ENCODE measurements at regions not wholly inside any gene's neighbourhood (a gene's known extent, or its start where the extent isn't known, plus 50 kb on each side); places are given as distances from the start of the nearest gene placed in this dataset.

GRCh38 chr5:98656796-98657195 lies 116.7 kb upstream of the RGMB start (continued):
- no peak for TF ChIP-seq ZNF571 (tag by site-specific recombination; IDR thresholded peaks at IDR 0.05)
- no peak for TF ChIP-seq ZNF157 (tag by site-specific recombination; IDR thresholded peaks at IDR 0.05)

- H3K9me3 ChIP-seq (ENCODE audit: control insufficient read depth, insufficient read depth, low read depth, low read length): no peaks in the 10 kb centered on the region
- H3K4me1 ChIP-seq (ENCODE audit: control insufficient read depth, insufficient read depth, low read length): no peaks in the 10 kb centered on the region
- TF ChIP-seq YY1 (tag by site-specific recombination; IDR thresholded peaks at IDR 0.05) (no peak), ZIC2 (tag by site-specific recombination; IDR thresholded peaks at IDR 0.05) (no peak), ZNF548 (tag by site-specific recombination; IDR thresholded peaks at IDR 0.05) (no peak)
- POLR2A ChIA-PET: no interaction called here
- no peak overlapping the region for H3K4me3 ChIP-seq (ENCODE audit: low read depth, low read length)
- H3K27ac ChIP-seq (ENCODE audit: extremely low read depth, low read depth, low read length): no peak overlapping the region
- CTCF ChIA-PET: no interaction called here
- no peaks in the 10 kb centered on the region for H3K36me3 ChIP-seq (ENCODE audit: control insufficient read depth in 2 of 2, insufficient read depth in 1 of 2, low read length in 2 of 2)
Observed at GRCh38 chr5:98657559-98657958, 115.9 kb upstream of the RGMB start.

- ChIA-PET CTCF (no interaction called here), POLR2A (no interaction called here)
- no peak for TF ChIP-seq ZNF677 (tag by site-specific recombination; IDR thresholded peaks at IDR 0.05)
- TF ChIP-seq ZNF704 (tag by site-specific recombination; IDR thresholded peaks at IDR 0.05): no peak
- TF ChIP-seq ZBTB1 (tag by site-specific recombination; IDR thresholded peaks at IDR 0.05): no peak
- no peak for TF ChIP-seq ZNF37A (tag by site-specific recombination; IDR thresholded peaks at IDR 0.05)
- no peak for TF ChIP-seq ZNF473 (tag by site-specific recombination; IDR thresholded peaks at IDR 0.05)
- TF ChIP-seq KLF17 (tag by site-specific recombination; IDR thresholded peaks at IDR 0.05): no peak
- TF ChIP-seq ZNF707 (tag by site-specific recombination; IDR thresholded peaks at IDR 0.05): no peak
- no peak for TF ChIP-seq ZNF747 (tag by site-specific recombination; IDR thresholded peaks at IDR 0.05)
- no peak overlapping the region for H3K4me3 ChIP-seq (ENCODE audit: low read depth, low read length)
- H3K9me3 ChIP-seq (ENCODE audit: control insufficient read depth, insufficient read depth, low read depth, low read length): no peaks in the 10 kb centered on the region
- H3K36me3 ChIP-seq (ENCODE audit: control insufficient read depth in 2 of 2, insufficient read depth in 1 of 2, low read length in 2 of 2): no peaks in the 10 kb centered on the region
- H3K4me1 ChIP-seq (ENCODE audit: control insufficient read depth, insufficient read depth, low read length): no peaks in the 10 kb centered on the region
- no peak overlapping the region for H3K27ac ChIP-seq (ENCODE audit: extremely low read depth, low read depth, low read length)
Observed at GRCh38 chr5:98663521-98663920, 109.9 kb upstream of the RGMB start.

GRCh38 chr5:98664736-98665135 lies 108.7 kb upstream of the RGMB start:
- ChIA-PET POLR2A (no interaction called here), CTCF (no interaction called here)
- TF ChIP-seq ZNF473 (tag by site-specific recombination; IDR thresholded peaks at IDR 0.05) (no peak), ZNF449 (tag by site-specific recombination; IDR thresholded peaks at IDR 0.05) (no peak), KLF7 (tag by site-specific recombination; IDR thresholded peaks at IDR 0.05; ENCODE audit: borderline replicate concordance) (no peak), ZNF621 (tag by site-specific recombination; IDR thresholded peaks at IDR 0.05) (no peak), ZNF514 (tag by site-specific recombination; IDR thresholded peaks at IDR 0.05) (no peak), ZNF184 (tag by site-specific recombination; IDR thresholded peaks at IDR 0.05) (no peak), ZSCAN18 (tag by site-specific recombination; IDR thresholded peaks at IDR 0.05) (no peak), ZNF530 (tag by site-specific recombination; IDR thresholded peaks at IDR 0.05; ENCODE audit: low read depth) (no peak), ZNF155 (tag by site-specific recombination; IDR thresholded peaks at IDR 0.05) (no peak), WT1 (tag by site-specific recombination; IDR thresholded peaks at IDR 0.05) (no peak), ZNF521 (tag by site-specific recombination; IDR thresholded peaks at IDR 0.05) (no peak), ZNF214 (tag by site-specific recombination; IDR thresholded peaks at IDR 0.05; ENCODE audit: borderline replicate concordance) (no peak), ZNF146 (tag by site-specific recombination; IDR thresholded peaks at IDR 0.05) (no peak), ZNF707 (tag by site-specific recombination; IDR thresholded peaks at IDR 0.05) (no peak)

More at GRCh38 chr5:98664736-98665135, 108.7 kb upstream of the RGMB start:
- no peak overlapping the region for H3K27ac ChIP-seq (ENCODE audit: extremely low read depth, low read depth, low read length)
- no peaks in the 10 kb centered on the region for H3K4me1 ChIP-seq (ENCODE audit: control insufficient read depth, insufficient read depth, low read length)
- no peak overlapping the region for H3K4me3 ChIP-seq (ENCODE audit: low read depth, low read length)
- H3K9me3 ChIP-seq (ENCODE audit: control insufficient read depth, insufficient read depth, low read depth, low read length): no peaks in the 10 kb centered on the region
- H3K36me3 ChIP-seq (ENCODE audit: control insufficient read depth in 2 of 2, insufficient read depth in 1 of 2, low read length in 2 of 2): no peaks in the 10 kb centered on the region
